Peyer's patch (tissue), 4 donors: ENCODE measurements at regions not wholly inside any gene's neighbourhood (a gene's known extent, or its start where the extent isn't known, plus 50 kb on each side); places are given as distances from the start of the nearest gene placed in this dataset.

Experiments
- DNase-seq, 3 donors: peaks; one replicate each; pipeline ENCODE4 v3.0.0-alpha.2; 2017 to 2019
- H3K27ac ChIP-seq, 4 donors: fragments of 200-600 bp; sonication (generic); one replicate each; pipeline ENCODE4 v1.5.1; 2016 to 2019
- H3K27me3 ChIP-seq, 2 donors: fragments of 200-600 bp; sonication (generic); one replicate each; pipeline ENCODE4 v1.5.1; 2019
- H3K36me3 ChIP-seq, 3 donors: fragments of 200-600 bp; sonication (generic); one replicate each; pipeline ENCODE4 v1.5.1; 2016 to 2019
- H3K4me1 ChIP-seq, 4 donors: fragments of 200-600 bp; sonication (generic); one replicate each; pipeline ENCODE4 v1.5.1; 2016 to 2019
- H3K4me3 ChIP-seq, 4 donors: fragments of 200-600 bp; sonication (generic); 1 replicate in 3 of 4; 2 replicates in 1 of 4; pipeline ENCODE4 v1.5.1; 2016 to 2019; ENCODE audit warnings: mild to moderate bottlenecking in 1 of 4
- H3K9me3 ChIP-seq, 4 donors: fragments of 200-600 bp; sonication (generic); one replicate each; pipeline ENCODE4 v1.5.1; 2016 to 2019; ENCODE audit warnings: mild to moderate bottlenecking in 1 of 4
- CTCF ChIP-seq, 6 experiments: fragments of 450-650 bp in 4 of 6; fragments of 200-600 bp in 2 of 6; sonication (generic) in 1 of 6; IDR thresholded peaks; one replicate each; pipeline ENCODE4 v1.5.1; 2017 to 2019; ENCODE audit warnings: antibody characterized with exemption in 6 of 6, mild to moderate bottlenecking in 3 of 6, moderate library complexity in 1 of 6
- POLR2A ChIP-seq, 2 donors: fragments of 450-650 bp; IDR thresholded peaks; one replicate each; pipeline ENCODE4 v1.5.1; 2017; ENCODE audit warnings: antibody characterized with exemption in 2 of 2, mild to moderate bottlenecking in 2 of 2, moderate library complexity in 2 of 2
- small RNA-seq, 2 donors: library from RNA; depleted of rRNA; stranded (forward); fragments of <200 nt; gene quantifications; one replicate each; pipeline ENCODE3, GENCODE V24; 2016

DNA sequence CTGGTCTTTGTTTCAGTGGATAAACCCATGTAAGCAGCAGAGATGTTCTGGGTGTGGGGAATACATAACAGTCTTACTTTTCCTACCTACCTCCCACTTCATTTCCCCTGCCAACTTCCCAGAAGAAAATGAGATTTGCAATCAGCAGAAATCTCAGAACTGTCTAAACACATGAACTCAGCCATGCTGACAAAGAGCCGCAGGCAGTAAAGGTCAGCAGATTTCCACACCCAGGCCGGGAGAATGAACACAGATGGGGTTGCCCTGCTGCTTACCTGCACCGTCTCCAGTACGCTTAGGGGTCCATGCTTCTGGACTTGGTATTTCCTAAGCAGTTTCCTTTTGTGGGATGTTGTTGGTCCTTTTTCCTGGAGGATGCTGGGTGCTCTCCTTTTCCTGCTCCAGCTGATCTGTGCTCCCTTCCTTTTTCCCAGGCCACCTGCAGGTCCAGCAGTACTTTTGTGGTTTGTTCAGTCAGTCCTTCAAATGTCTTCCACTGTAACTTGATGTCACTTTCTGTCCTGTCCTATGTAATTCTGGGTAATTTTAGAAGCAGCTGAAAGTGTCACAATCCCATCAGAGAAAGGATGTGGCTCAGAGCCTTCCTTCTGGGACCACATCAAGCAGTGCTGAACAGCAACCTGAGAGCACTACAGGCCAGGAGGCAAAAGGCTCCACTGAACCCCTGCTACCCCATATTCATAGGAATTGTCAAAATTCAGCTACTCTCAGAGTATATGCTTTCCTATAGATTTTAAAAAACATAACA, 129.0 kb downstream of the CEP57L1 start:
- TF ChIP-seq POLR2A (IDR thresholded peaks at IDR 0.05) (no peak), CTCF (IDR thresholded peaks at IDR 0.05) (no peak)
- no peak overlapping the region for H3K27ac ChIP-seq
- no peak for DNase-seq

GRCh38 chr6:109222848-109223247, 127.5 kb downstream of the CEP57L1 start:
- H3K27ac ChIP-seq: no peak overlapping the region
- no peak overlapping the region for H3K4me3 ChIP-seq
- DNase-seq: no peak
- H3K27me3 ChIP-seq: no peaks in the 10 kb centered on the region
- H3K9me3 ChIP-seq: no peaks in the 10 kb centered on the region
- no peaks in the 10 kb centered on the region for H3K36me3 ChIP-seq
- H3K4me1 ChIP-seq: no peaks in the 10 kb centered on the region
- TF ChIP-seq POLR2A (IDR thresholded peaks at IDR 0.05) (no peak), CTCF (IDR thresholded peaks at IDR 0.05) (no peak)

More for the DNA sequence above, 129.0 kb downstream of the CEP57L1 start:
- Histone ChIP-seq H3K27me3 (no peaks in the 10 kb centered on the region), H3K4me1 (no peaks in the 10 kb centered on the region), H3K36me3 (no peaks in the 10 kb centered on the region), H3K9me3 (no peaks in the 10 kb centered on the region), H3K4me3 (no peak overlapping the region)

DNA sequence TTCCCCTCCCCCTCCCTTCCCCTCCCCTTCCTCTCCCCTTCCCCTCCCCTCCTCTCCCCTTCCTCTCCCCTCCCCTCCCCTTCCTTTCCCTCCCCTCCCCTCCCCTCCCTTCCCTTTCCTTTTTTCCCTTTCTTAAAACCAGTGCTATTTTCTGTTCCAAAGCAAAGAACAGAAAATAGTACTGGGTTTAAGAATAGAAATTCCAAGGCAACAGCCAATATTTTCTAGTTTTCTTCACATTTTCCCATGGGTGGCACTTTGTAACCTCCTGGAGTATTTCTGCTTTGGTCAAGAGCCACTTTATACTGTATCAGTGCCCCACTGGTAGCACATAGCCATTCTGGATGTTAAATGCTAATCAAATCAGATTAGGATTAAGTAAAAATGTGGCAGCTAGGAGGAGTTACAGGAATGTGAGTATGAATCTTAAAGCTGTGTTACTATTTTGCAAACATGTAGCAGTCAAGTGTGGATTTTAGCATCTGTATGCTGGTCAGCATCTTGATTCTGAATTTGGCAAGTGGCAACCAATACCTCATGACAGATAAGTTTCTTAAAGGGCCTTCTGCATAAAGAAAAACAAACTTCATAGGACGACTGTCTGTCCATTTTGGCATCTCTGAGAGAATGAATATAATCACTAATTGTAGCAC, 126.4 kb downstream of the CEP57L1 start:
- no peaks in the 10 kb centered on the region for H3K36me3 ChIP-seq
- H3K27me3 ChIP-seq: no peaks in the 10 kb centered on the region
- no peaks in the 10 kb centered on the region for H3K9me3 ChIP-seq
- no peak overlapping the region for H3K4me3 ChIP-seq
- no peak for DNase-seq
- no peak overlapping the region for H3K27ac ChIP-seq
- no peaks in the 10 kb centered on the region for H3K4me1 ChIP-seq
- TF ChIP-seq CTCF (IDR thresholded peaks at IDR 0.05) (no peak), POLR2A (IDR thresholded peaks at IDR 0.05) (no peak)

Small RNA genes lying in the stretch of these regions (small RNA-seq; reads per million reads assigned to genes)
- gene AL359711.1 (0 reads per million in 2 donors), gene RNY3P11 (0 reads per million in 2 donors)
